SK-N-SH (cell line): ENCODE measurements at regions not wholly inside any gene's neighbourhood (a gene's known extent, or its start where the extent isn't known, plus 50 kb on each side); places are given as distances from the start of the nearest gene placed in this dataset.

ENCODE experiments used
- CTCF ChIA-PET: fragments of 300-600, 350-600 bp; formaldehyde crosslinking; extraction: SDS; loops from one replicate; lab custom pipeline; 2021; lab: Yijun Ruan, JAX
- POLR2A ChIA-PET: fragments of 350-600 bp; sonication (Branson Sonifier 250); formaldehyde crosslinking; extraction: SDS; loops from one replicate; lab custom pipeline; 2020; ENCODE audit warnings: antibody characterized with exemption, inconsistent platforms; lab: Yijun Ruan, JAX
- DNase-seq: peaks from one replicate; pipeline ENCODE4 v3.0.0; 2012
- H2AFZ ChIP-seq: fragments of 200-600 bp; sonication (generic); 2 replicates; pipeline ENCODE4 v1.8.1; 2016; ENCODE audit warnings: antibody characterized with exemption, mild to moderate bottlenecking, low read depth
- H3F3A ChIP-seq: fragments of 200-600 bp; sonication (generic); replicated peaks from 2 replicates; pipeline ENCODE3; 2016; ENCODE audit warnings: antibody characterized with exemption, mild to moderate bottlenecking; ENCODE audit not compliant: insufficient read depth
- H3K27ac ChIP-seq, 2 experiments: fragments of 200-500 bp in 1 of 2; fragments of 200-600 bp in 1 of 2; sonication (Bioruptor generic) in 1 of 2; sonication (generic), shearing (Covaris generic) in 1 of 2; 2 replicates each; pipeline versions ENCODE4 v1.5.1 to v1.6.1; 2014 to 2016; ENCODE audit warnings: low read depth in 2 of 2, inconsistent platforms in 1 of 2, low read length in 1 of 2, mild to moderate bottlenecking in 1 of 2, mixed read lengths in 1 of 2
- H3K27me3 ChIP-seq: fragments of 200-600 bp; sonication (generic), shearing (Covaris generic); 2 replicates; pipeline ENCODE4 v1.6.1; 2016; ENCODE audit warnings: mixed run types; ENCODE audit not compliant: insufficient read depth
- H3K36me3 ChIP-seq, 2 experiments: fragments of 200-500 bp in 1 of 2; fragments of 200-600 bp in 1 of 2; sonication (Bioruptor generic) in 1 of 2; sonication (generic) in 1 of 2; replicated peaks in 1 of 2; 2 replicates each; pipeline versions ENCODE3 to v1.5.1; 2014 to 2016; ENCODE audit warnings: low read length in 1 of 2, mild to moderate bottlenecking in 1 of 2; ENCODE audit not compliant: insufficient read depth in 2 of 2, control insufficient read depth in 1 of 2
- H3K4me1 ChIP-seq, 2 experiments: fragments of 200-500 bp in 1 of 2; fragments of 200-600 bp in 1 of 2; sonication (Bioruptor generic) in 1 of 2; sonication (generic), shearing (Covaris generic) in 1 of 2; 2 replicates each; pipeline versions ENCODE4 v1.5.1 to v1.6.1; 2014 to 2016; ENCODE audit warnings: low read depth in 1 of 2, low read length in 1 of 2, mixed run types in 1 of 2; ENCODE audit not compliant: insufficient read depth in 2 of 2, control insufficient read depth in 1 of 2
- H3K4me2 ChIP-seq: fragments of 200-600 bp; sonication (generic), shearing (Covaris generic); 2 replicates; pipeline ENCODE4 v1.6.1; 2017; ENCODE audit warnings: mixed run types
- H3K4me3 ChIP-seq, 2 experiments: fragments of 200-500 bp in 1 of 2; fragments of 200-600 bp in 1 of 2; sonication (Bioruptor generic) in 1 of 2; sonication (generic), shearing (Covaris generic) in 1 of 2; 2 replicates each; pipeline versions ENCODE4 v1.5.1 to v1.8.1; 2014 to 2016; ENCODE audit warnings: low read depth in 2 of 2, inconsistent platforms in 1 of 2, low read length in 1 of 2, mild to moderate bottlenecking in 1 of 2, mixed read lengths in 1 of 2, moderate library complexity in 1 of 2
- H3K79me2 ChIP-seq: fragments of 200-600 bp; sonication (generic); 2 replicates; pipeline ENCODE4 v1.8.1; 2017; ENCODE audit warnings: mild to moderate bottlenecking; ENCODE audit not compliant: insufficient read depth
- H3K9ac ChIP-seq: fragments of 200-600 bp; sonication (generic); 2 replicates; pipeline ENCODE4 v1.6.1; 2017; ENCODE audit warnings: mixed run types
- H3K9me2 ChIP-seq: fragments of 200-600 bp; sonication (generic); 2 replicates; pipeline ENCODE4 v1.6.1; 2017; ENCODE audit warnings: mixed run types
- H3K9me3 ChIP-seq: fragments of 200-600 bp; sonication (generic); 2 replicates; pipeline ENCODE4 v1.6.1; 2017; ENCODE audit warnings: mixed run types, mild to moderate bottlenecking, moderate library complexity
- H4K20me1 ChIP-seq: fragments of 200-600 bp; sonication (generic); 2 replicates; pipeline ENCODE4 v1.6.1; 2017; ENCODE audit warnings: mild to moderate bottlenecking, mixed run types; ENCODE audit not compliant: insufficient read depth
- CHD2 ChIP-seq: fragments of 150-350 bp; IDR thresholded peaks from 2 replicates; pipeline ENCODE4 v1.6.1; 2018; ENCODE audit warnings: low read length; ENCODE audit not compliant: partially characterized antibody
- ELF1 ChIP-seq: IDR thresholded peaks from 2 replicates; pipeline ENCODE4 v1.4.0; 2012
- FOSL2 ChIP-seq: IDR thresholded peaks from 2 replicates; pipeline ENCODE4 v1.4.0; 2012; ENCODE audit warnings: low read depth, mild to moderate bottlenecking, moderate library complexity, borderline replicate concordance
- FOXJ3 ChIP-seq: sonication (generic); formaldehyde crosslinking; IDR thresholded peaks from 2 replicates; pipeline ENCODE4 v1.5.1; 2020; ENCODE audit warnings: mild to moderate bottlenecking, missing genetic modification reagents
- FOXM1 ChIP-seq: IDR thresholded peaks from 2 replicates; pipeline ENCODE4 v1.4.0; 2012; ENCODE audit warnings: low read depth, mild to moderate bottlenecking
- GABPA ChIP-seq: IDR thresholded peaks from 2 replicates; pipeline ENCODE4 v1.4.0; 2012; ENCODE audit warnings: low read depth, mild to moderate bottlenecking
- GATA2 ChIP-seq: sonication (generic); formaldehyde crosslinking; IDR thresholded peaks from 2 replicates; pipeline ENCODE4 v1.5.0; 2020; ENCODE audit warnings: mild to moderate bottlenecking, missing genetic modification reagents
- JUND ChIP-seq: IDR thresholded peaks from 2 replicates; pipeline ENCODE4 v1.4.0; 2012
- MEF2A ChIP-seq: IDR thresholded peaks from 2 replicates; pipeline ENCODE4 v1.4.0; 2012; ENCODE audit warnings: low read depth, borderline replicate concordance
- NFIC ChIP-seq: IDR thresholded peaks from 2 replicates; pipeline ENCODE4 v1.4.0; 2012; ENCODE audit warnings: borderline replicate concordance
- NRF1 ChIP-seq: IDR thresholded peaks from 2 replicates; pipeline ENCODE4 v1.6.1; 2012; ENCODE audit warnings: low read depth, mild to moderate bottlenecking, low read length
- POLR2AphosphoS5 ChIP-seq: IDR thresholded peaks from 2 replicates; pipeline ENCODE4 v1.6.1; 2012; ENCODE audit warnings: low read depth, low read length
- RFX5 ChIP-seq: IDR thresholded peaks from 2 replicates; pipeline ENCODE4 v1.6.1; 2012; ENCODE audit warnings: mild to moderate bottlenecking, improper control_type of control experiment, low read length
- RXRA ChIP-seq: IDR thresholded peaks from 2 replicates; pipeline ENCODE4 v1.4.0; 2012; ENCODE audit warnings: low read depth, mild to moderate bottlenecking, borderline replicate concordance
- TAF1 ChIP-seq: IDR thresholded peaks from 2 replicates; pipeline ENCODE4 v1.6.1; 2012; ENCODE audit warnings: low read depth, mild to moderate bottlenecking, low read length, moderate library complexity, borderline replicate concordance
- TCF12 ChIP-seq: IDR thresholded peaks from 2 replicates; pipeline ENCODE4 v1.4.0; 2012
- TEAD4 ChIP-seq: IDR thresholded peaks from 2 replicates; pipeline ENCODE4 v1.4.0; 2012; ENCODE audit warnings: mild to moderate bottlenecking, borderline replicate concordance; ENCODE audit not compliant: insufficient read depth
- YY1 ChIP-seq: IDR thresholded peaks from 2 replicates; pipeline ENCODE4 v1.4.0; 2012; ENCODE audit warnings: low read depth, mild to moderate bottlenecking
- WGBS: methylation state at CpG from one replicate; pipeline ENCODE4 v1.1.6; 2017; ENCODE audit warnings: low lambda C conversion rate; 5-methylcytosine and 5-hydroxymethylcytosine counted together
- TF ChIP-seq, protein P1 (sequence below): IDR thresholded peaks from 2 replicates; pipeline ENCODE4 v1.4.0; 2012; ENCODE audit warnings: low read depth, borderline replicate concordance
- TF ChIP-seq, protein P2 (sequence below): fragments of 150-350 bp; IDR thresholded peaks from 2 replicates; pipeline ENCODE4 v1.6.1; 2016; ENCODE audit warnings: mild to moderate bottlenecking, low read depth, low read length
- TF ChIP-seq, protein P3 (sequence below): fragments of 200-600 bp; sonication (generic); IDR thresholded peaks from 2 replicates; pipeline ENCODE4 v1.6.1; 2017; ENCODE audit warnings: antibody characterized with exemption, mild to moderate bottlenecking, moderate library complexity
- TF ChIP-seq, protein P4 (sequence below): IDR thresholded peaks from 2 replicates; pipeline ENCODE4 v1.4.0; 2012; ENCODE audit warnings: low read depth

DNA sequence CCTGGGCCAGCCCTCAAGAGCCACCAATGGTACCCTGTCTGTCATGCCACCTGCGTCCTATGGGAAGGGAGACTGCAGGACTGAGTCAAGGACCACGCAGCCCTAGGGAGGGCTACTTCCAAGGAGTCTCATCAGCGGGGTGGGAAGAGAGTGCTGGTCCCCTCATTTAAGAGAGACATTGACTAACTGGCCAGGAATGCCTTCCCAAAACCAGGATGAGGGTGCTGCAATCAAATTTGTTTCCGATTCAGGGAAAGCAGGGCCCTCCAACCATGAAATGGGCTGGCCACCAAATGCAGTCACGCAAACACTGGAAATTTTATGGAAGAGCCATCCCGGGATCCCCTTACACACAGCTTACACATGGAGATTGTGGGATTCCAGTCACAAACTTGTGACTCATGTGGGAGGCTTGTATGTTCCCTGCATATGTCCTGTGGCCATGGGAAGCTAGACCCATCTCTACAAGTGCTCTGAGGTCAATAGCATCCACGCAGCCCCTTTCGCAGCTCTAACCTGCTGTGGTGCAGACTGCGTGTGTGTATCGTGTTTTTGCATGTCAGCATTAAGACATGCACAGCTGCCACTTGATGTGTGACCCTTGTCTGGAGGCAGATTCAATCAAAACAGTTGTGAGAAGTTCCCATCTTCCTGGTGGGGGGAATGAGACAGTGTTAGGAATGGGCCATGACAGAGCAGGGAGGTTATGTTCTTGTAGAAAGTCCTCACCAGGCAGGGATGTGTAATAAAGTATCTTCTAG lies 53.0 kb upstream of the CST7 start:
- Histone ChIP-seq H3K4me1 (no peaks in the 10 kb centered on the region), H2AFZ (no peak overlapping the region), H3K36me3 (no peaks in the 10 kb centered on the region), H3K9ac (no peak overlapping the region), H3K9me3 (no peaks in the 10 kb centered on the region), H3K27ac (no peak overlapping the region), H3F3A (no peaks in the 10 kb centered on the region), H3K4me2 (no peak overlapping the region), H4K20me1 (no peaks in the 10 kb centered on the region), H3K4me3 (no peak overlapping the region), H3K79me2 (no peaks in the 10 kb centered on the region), H3K27me3 (no peaks in the 10 kb centered on the region; the same call in 1 of the 2 replicates), H3K9me2 (no peaks in the 10 kb centered on the region)
- ChIA-PET CTCF (no interaction called here), POLR2A (no interaction called here)
- TF ChIP-seq FOXM1, result no peak
- TF ChIP-seq ELF1, result no peak
- TF ChIP-seq, protein P1, sequence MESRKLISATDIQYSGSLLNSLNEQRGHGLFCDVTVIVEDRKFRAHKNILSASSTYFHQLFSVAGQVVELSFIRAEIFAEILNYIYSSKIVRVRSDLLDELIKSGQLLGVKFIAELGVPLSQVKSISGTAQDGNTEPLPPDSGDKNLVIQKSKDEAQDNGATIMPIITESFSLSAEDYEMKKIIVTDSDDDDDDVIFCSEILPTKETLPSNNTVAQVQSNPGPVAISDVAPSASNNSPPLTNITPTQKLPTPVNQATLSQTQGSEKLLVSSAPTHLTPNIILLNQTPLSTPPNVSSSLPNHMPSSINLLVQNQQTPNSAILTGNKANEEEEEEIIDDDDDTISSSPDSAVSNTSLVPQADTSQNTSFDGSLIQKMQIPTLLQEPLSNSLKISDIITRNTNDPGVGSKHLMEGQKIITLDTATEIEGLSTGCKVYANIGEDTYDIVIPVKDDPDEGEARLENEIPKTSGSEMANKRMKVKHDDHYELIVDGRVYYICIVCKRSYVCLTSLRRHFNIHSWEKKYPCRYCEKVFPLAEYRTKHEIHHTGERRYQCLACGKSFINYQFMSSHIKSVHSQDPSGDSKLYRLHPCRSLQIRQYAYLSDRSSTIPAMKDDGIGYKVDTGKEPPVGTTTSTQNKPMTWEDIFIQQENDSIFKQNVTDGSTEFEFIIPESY, result no peak
- TF ChIP-seq TEAD4, result no peak
- no peak for TF ChIP-seq NRF1
- TF ChIP-seq NFIC, result no peak
- no peak for TF ChIP-seq GABPA
- TF ChIP-seq, protein P2, sequence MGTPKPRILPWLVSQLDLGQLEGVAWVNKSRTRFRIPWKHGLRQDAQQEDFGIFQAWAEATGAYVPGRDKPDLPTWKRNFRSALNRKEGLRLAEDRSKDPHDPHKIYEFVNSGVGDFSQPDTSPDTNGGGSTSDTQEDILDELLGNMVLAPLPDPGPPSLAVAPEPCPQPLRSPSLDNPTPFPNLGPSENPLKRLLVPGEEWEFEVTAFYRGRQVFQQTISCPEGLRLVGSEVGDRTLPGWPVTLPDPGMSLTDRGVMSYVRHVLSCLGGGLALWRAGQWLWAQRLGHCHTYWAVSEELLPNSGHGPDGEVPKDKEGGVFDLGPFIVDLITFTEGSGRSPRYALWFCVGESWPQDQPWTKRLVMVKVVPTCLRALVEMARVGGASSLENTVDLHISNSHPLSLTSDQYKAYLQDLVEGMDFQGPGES, result no peak
- no peak for TF ChIP-seq POLR2AphosphoS5
- no peak for TF ChIP-seq FOSL2
- no peak for DNase-seq
- 25% methylated on average over 10 of the region's 10 CpGs for WGBS

DNA sequence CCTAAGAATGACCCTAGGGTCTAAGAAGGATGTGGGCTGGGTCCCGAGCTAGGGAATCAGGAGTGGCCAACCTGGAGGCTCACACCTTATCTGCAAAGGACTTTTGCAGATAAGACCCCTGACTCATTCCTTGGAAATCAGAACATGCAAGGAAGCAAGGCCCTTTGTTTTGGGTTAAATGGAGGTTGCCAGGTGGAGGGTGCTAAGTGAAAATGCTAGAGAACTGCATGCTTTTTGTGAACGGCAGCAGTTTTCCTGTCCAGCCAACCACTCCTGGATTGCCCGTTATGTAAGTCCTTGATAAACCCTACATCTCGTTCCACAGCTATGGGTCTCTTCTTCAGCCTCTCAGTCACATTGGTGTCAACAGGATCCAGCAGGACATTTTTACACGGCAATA lies 52.1 kb upstream of the CST7 start:
- Histone ChIP-seq H3K4me1 (no peaks in the 10 kb centered on the region), H3K9me3 (no peaks in the 10 kb centered on the region), H3F3A (no peaks in the 10 kb centered on the region), H3K4me3 (no peak overlapping the region), H3K36me3 (no peaks in the 10 kb centered on the region), H3K27ac (no peak overlapping the region), H3K9ac (no peak overlapping the region), H4K20me1 (no peaks in the 10 kb centered on the region), H3K27me3 (no peaks in the 10 kb centered on the region; the same call in 1 of the 2 replicates), H3K9me2 (no peaks in the 10 kb centered on the region), H3K4me2 (no peak overlapping the region), H3K79me2 (no peaks in the 10 kb centered on the region), H2AFZ (no peak overlapping the region)
- WGBS, result 13% methylated on average over 5 of the region's 5 CpGs
- CTCF ChIA-PET, result interaction anchor here (1.2 kb wide), 1 partner anchor 21 kb away, joined by 4 read pairs; no protein-coding TSS in a partner anchor
- DNase-seq, result no peak
- POLR2A ChIA-PET, result no interaction called here
- no peak for TF ChIP-seq RFX5
- TF ChIP-seq, protein P3, sequence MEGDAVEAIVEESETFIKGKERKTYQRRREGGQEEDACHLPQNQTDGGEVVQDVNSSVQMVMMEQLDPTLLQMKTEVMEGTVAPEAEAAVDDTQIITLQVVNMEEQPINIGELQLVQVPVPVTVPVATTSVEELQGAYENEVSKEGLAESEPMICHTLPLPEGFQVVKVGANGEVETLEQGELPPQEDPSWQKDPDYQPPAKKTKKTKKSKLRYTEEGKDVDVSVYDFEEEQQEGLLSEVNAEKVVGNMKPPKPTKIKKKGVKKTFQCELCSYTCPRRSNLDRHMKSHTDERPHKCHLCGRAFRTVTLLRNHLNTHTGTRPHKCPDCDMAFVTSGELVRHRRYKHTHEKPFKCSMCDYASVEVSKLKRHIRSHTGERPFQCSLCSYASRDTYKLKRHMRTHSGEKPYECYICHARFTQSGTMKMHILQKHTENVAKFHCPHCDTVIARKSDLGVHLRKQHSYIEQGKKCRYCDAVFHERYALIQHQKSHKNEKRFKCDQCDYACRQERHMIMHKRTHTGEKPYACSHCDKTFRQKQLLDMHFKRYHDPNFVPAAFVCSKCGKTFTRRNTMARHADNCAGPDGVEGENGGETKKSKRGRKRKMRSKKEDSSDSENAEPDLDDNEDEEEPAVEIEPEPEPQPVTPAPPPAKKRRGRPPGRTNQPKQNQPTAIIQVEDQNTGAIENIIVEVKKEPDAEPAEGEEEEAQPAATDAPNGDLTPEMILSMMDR, result no peak
- no peak for TF ChIP-seq FOXJ3
- no peak for TF ChIP-seq RXRA
- no peak for TF ChIP-seq TAF1
- TF ChIP-seq, protein P4, sequence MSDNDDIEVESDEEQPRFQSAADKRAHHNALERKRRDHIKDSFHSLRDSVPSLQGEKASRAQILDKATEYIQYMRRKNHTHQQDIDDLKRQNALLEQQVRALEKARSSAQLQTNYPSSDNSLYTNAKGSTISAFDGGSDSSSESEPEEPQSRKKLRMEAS, result no peak
- TF ChIP-seq TCF12, result no peak
- TF ChIP-seq GATA2 (CRISPR knock-in tag), result no peak
- TF ChIP-seq, protein P2, result no peak
- TF ChIP-seq CHD2, result no peak
- TF ChIP-seq GABPA, result no peak
- TF ChIP-seq YY1, result no peak
- TF ChIP-seq TEAD4, result no peak
- TF ChIP-seq MEF2A, result no peak
- no peak for TF ChIP-seq JUND
